Inferior parietal cortex (tissue), 1 donor: ENCODE measurements at regions not wholly inside any gene's neighbourhood (a gene's known extent, or its start where the extent isn't known, plus 50 kb on each side); places are given as distances from the start of the nearest gene placed in this dataset.

ENCODE experiments used
- DNase-seq: peaks from one replicate; pipeline ENCODE4 v3.0.0-alpha.2; 2016; ENCODE audit errors: extremely low spot score

GRCh38 chr13:106683918-106684317, 116.0 kb upstream of the ARGLU1 start:
- no peak for DNase-seq

- DNase-seq = no peak
These were observed 115.2 kb upstream of the ARGLU1 start for GRCh38 chr13:106683179-106683578.

DNA sequence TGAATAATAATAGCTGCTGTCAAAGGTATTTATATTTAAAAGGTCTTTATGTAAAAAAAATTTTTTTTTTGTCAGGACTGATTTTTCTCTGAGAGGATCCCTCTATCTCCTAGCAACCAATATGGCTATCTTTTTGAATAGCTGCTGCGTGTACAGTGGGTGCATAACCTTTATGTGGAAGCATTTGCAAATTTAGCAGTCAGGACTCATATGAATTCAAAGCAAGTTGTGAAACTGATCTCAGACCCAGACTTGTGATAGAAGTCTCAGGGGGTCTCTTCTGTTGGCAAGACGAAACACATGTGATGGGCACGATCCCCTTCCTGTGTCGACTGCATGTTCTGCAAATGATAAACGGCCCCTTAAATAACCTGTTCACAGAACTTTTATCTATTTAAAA, 114.1 kb upstream of the ARGLU1 start:
- no peak for DNase-seq

DNA sequence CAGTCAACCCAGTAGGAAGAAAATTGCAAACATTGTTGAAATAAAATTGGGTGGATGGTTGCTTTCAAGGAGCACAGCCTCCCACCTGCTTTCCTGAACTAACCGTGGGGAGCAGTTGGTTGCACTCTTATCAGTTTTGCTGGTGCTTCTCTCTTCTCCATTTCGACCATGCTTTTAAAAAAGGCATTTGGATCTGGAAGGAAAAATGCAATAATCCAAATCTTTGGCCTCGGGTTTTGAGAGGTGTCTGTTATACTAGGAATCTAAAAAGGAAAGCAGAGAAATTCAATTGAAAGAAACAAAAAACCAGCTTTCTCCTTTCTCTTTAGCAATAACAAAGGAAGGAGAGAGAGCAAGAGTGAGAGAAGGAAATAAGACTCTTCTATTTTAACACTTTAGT, 113.6 kb upstream of the ARGLU1 start:
- peak; percentile 25 for DNase-seq

DNA sequence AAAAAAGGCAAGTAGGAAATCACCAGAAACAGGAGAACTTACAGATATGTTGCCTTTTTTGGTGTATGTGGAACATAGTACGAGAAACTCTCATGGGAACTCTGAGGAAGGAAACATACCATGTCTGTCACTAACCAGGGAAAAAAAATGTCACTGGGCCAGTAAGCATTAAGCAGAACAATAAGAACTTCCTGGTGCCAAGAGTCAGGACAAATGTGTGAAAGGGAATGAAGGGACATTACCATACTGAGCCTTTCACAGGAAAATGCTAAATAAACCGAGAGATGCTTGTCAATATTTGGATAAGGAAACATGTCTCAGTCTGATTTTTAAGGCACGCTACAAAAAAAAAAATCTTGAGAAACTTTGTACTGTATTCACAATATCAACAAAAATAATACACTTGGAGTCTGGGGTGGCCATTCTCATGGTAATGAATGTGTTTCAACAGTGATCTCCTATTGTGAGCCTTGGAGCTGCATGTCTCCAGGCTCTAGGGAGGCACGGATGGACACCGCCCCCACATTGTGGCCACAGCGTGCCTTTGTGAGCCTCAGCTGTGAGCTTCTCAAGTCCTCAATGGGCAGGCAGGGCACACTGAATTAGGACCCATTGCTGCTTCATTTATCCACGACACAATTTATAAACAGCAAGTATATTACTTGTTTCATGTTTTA, 113.0 kb upstream of the ARGLU1 start:
- DNase-seq = no peak

GRCh38 chr13:106678646-106679418, 110.9 kb upstream of the ARGLU1 start:
- DNase-seq = no peak

GRCh38 chr13:106675311-106675710, 107.4 kb upstream of the ARGLU1 start:
- no peak for DNase-seq

DNA sequence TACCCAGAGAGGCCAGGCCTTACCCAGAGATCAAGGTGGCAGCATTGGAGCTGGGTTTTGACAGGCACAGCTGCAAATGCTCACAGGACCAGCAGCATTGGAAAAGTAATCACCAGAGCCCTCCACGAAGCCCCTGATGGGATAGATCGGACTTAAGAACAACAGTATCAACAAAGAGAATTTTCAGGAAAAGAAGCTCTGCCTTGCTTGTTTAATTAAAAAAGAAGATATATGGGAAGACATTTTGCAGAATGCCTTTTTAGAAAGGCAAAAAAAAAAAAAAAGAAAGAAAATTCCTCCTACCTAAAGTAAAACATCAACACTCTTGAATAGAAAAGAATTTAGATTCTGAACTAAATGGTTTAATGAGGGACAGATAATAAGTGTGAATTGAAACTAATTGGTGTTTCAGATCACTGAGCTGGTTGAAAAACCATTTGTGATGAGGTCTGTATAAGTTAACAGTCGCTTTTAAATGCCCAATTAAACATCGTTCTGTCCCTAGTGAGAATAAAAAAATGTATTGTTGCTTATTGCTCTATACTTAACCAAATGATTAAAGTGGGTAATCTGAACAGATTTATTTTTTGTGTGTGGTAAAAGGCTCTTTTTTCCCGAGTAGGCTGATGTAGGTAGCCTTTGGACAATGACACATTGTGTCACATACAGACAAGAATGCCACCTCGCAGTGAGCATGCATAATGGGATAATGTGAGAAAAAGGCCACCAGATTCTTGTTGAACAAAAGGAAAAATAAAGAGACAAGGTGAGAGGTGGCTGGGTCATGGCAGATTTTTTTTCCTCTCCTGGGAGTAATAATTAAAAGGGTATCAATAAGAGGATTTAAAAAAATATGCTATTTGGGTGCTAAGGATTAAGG, 93.0 kb upstream of the ARGLU1 start:
- no peak for DNase-seq

GRCh38 chr13:106657104-106657503, 89.2 kb upstream of the ARGLU1 start:
- no peak for DNase-seq

DNA sequence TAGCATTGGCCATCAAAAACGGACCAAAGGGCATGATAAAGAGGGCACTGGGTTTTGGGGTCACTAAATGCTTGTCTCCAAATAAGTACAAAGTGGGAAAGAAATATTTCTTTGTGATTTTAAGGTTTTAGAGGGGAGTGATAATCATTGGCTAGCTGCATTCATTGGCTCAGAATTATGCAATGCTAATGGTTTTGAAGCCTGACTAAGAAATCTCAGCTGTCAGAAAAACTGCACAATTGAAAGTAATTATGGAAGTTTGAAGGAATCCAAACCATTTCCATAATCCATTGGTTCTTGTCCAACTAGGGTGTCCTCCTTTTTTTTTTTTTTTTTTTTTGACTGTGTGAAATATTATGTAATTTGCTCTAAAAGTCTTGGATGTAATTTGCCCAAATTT, 88.2 kb upstream of the ARGLU1 start:
- DNase-seq = no peak

DNA sequence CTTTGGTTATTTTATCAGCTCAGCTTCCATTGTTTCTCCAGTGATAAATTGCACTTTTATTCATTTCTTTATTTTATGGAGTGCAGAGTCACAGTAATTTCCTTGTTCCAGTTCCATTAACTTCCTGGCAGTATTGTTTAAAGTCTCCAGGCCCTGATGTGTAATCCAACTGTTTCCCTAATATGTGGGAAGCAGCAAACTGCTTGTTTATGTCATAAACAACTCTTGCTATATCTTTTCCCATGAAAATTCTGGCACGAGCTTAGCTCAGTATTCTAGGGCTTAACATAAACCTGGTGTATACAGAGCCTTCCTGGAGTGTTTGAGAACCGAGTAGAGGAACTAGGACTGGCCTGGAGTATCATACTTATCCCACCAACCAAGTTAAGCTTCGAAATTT, 83.5 kb upstream of the ARGLU1 start:
- DNase-seq = no peak

GRCh38 chr13:106650690-106651205, 82.8 kb upstream of the ARGLU1 start:
- DNase-seq = no peak

GRCh38 chr13:106649495-106649894, 81.6 kb upstream of the ARGLU1 start:
- no peak for DNase-seq

DNA sequence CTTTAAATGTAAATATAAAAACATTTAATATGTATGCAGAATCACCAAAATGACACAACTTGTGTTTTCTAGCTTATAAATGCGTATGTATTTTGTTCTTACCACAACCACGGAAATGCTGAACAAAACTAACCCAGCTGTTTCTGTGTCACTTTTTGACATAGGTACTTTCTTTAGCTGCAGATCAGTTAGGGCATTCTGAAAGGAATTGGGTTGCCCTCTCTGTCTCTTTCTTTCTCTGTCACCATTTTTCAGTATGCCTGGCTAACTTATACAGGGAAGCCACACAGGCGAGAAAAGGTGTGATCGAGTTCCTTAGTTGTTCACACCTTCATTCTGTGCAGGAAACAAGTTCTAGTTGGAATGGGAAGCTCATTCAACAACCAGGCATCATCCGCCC, 72.6 kb upstream of the ARGLU1 start:
- no peak for DNase-seq

- DNase-seq = no peak
These were observed 69.6 kb upstream of the ARGLU1 start for GRCh38 chr13:106637519-106637918.

- DNase-seq = no peak
These were observed 68.6 kb upstream of the ARGLU1 start for GRCh38 chr13:106636492-106636891.

GRCh38 chr13:106635616-106636015, 67.7 kb upstream of the ARGLU1 start:
- no peak for DNase-seq

- DNase-seq = no peak
These were observed 65.4 kb upstream of the ARGLU1 start for GRCh38 chr13:106633321-106633720.

DNA sequence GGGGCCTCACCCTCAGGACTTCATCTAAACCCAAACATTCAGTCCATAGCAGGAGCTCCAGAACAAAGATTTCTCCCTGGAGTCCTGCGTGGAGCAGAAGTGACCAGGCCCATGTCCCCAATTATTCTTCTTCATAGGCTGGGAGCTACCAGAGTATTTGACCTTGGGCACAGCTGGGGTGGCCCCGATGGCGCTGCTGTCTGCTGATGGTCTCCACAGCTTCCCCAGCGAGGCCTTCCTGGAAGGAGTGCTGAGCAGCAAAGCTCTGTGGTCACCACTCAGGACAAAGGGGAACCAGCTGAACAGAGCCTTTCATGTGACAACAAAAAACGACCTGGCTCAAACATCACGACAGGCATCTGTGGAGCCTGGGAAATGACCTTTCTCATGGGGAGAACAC, 62.7 kb upstream of the ARGLU1 start:
- DNase-seq = no peak

DNA sequence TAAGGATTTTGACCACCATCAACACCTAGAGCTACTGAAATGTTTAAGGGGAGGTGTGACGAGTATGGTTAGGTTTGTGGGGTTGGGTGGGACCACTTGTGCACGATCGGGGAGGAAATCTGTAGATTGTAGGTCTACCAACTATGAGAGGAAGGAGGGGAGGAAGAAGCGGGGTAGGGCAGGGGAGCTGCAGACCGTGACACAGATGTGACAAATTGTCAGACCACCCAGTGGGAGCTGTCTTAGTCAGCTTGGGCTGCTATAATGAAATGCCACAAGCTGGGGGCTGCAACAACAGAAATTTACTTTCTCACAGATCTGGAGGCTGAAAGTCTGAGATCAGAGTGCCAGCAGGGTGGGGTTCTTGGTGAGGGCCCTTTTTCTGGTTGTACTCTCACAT, 62.2 kb upstream of the ARGLU1 start:
- no peak for DNase-seq

DNA sequence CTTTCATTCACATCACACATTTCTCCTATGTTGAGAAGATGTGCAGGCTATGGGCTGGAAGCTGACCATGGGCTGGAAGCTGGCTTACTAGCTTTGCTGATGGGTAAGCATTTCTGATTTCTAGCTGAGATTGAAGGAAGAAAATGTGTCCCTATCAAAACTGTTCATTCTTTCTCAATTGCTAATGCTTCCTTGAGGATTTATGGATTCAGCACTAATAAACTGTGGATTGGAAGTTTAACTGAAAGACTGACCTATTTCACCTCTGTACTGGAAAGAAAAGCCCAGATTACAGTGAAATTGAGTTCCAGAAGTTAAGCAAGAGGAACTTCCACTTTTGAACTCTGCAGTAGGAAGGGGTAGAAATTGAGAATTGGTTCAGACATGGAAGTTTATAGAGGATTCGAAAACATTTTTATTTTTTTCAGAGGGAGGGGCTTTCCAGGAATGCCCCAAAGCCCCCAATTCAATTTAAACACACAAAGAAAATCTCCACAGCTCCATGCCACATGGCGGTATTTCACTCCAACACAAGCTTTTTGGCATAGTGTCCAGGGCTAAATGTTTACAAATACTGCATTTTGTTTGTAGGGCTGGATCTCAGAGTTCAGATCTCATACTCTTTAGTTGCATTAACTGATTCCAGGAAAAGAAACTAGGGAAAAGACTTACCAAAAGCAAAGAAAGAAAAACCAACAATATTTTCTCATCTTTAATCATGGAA, 61.2 kb upstream of the ARGLU1 start:
- no peak for DNase-seq

- no peak for DNase-seq
These were observed 58.5 kb upstream of the ARGLU1 start for GRCh38 chr13:106626473-106626872.
